Endothelial cell of umbilical vein (primary cell): ENCODE measurements at regions not wholly inside any gene's neighbourhood (a gene's known extent, or its start where the extent isn't known, plus 50 kb on each side); places are given as distances from the start of the nearest gene placed in this dataset.

Experiments used
- BruUV-seq: library from RNA; stranded (reverse); fragments of 400-500 nt; replicated peaks from 2 replicates; lab custom pipeline; 2021; lab: Mats Ljungman, UMichigan
- CTCF ChIA-PET: fragments of 300-600, 350-600 bp; sonication (Branson Sonifier 250); formaldehyde crosslinking; loops from one replicate; lab custom pipeline; 2021; ENCODE audit warnings: antibody characterized with exemption, inconsistent platforms; lab: Charles Lee
- POLR2A ChIA-PET: fragments of 300-600, 350-600 bp; sonication (Branson Sonifier 250); formaldehyde crosslinking; loops from one replicate; lab custom pipeline; 2021; ENCODE audit warnings: antibody characterized with exemption, inconsistent platforms; lab: Charles Lee
- DNase-seq: peaks from one replicate; pipeline ENCODE4 v3.0.0-alpha.2; 2011; ENCODE audit warnings: low read depth, low spot score
- FAIRE-seq: peaks from 2 replicates; lab custom pipeline; 2011; peaks lifted over from hg19 to GRCh38; lab: Jason Lieb, UNC
- H2AFZ ChIP-seq: 2 replicates; pipeline ENCODE4 v1.6.0; 2012; ENCODE audit warnings: low read depth, low read length, control low read depth, inconsistent platforms
- H3K27ac ChIP-seq: 2 replicates; pipeline ENCODE4 v1.5.1; 2011; ENCODE audit warnings: low read depth, mild to moderate bottlenecking, control low read depth, low read length, moderate library complexity; ENCODE audit not compliant: insufficient read depth
- H3K27me3 ChIP-seq, 2 experiments: 2 replicates each; pipeline versions ENCODE4 v1.6.0 to v1.6.1; 2011; ENCODE audit warnings: low read length in 2 of 2, mixed read lengths in 1 of 2; ENCODE audit not compliant: control insufficient read depth in 2 of 2, insufficient read depth in 2 of 2
- H3K36me3 ChIP-seq, 2 experiments: 2 replicates in 1 of 2; 3 replicates in 1 of 2; pipeline ENCODE4 v1.5.1; 2011; ENCODE audit warnings: low read length in 2 of 2, mild to moderate bottlenecking in 1 of 2, moderate library complexity in 1 of 2; ENCODE audit not compliant: control insufficient read depth in 2 of 2, insufficient read depth in 2 of 2; ENCODE audit errors: extremely low read depth in 1 of 2
- H3K4me1 ChIP-seq: 3 replicates; pipeline ENCODE4 v1.5.1; 2011; ENCODE audit warnings: mild to moderate bottlenecking, low read length; ENCODE audit not compliant: control insufficient read depth, insufficient read depth; ENCODE audit errors: extremely low read depth
- H3K4me2 ChIP-seq: 2 replicates; pipeline ENCODE4 v1.6.1; 2011; ENCODE audit warnings: low read length, control low read depth, mixed read lengths; ENCODE audit not compliant: insufficient read depth
- H3K4me3 ChIP-seq, 3 experiments: fragments of 200-600 bp in 1 of 3; sonication (generic), shearing (Covaris generic) in 1 of 3; replicated peaks in 1 of 3; 2 replicates each; pipeline ENCODE4 v1.5.1; 2011 to 2016; ENCODE audit warnings: control low read depth in 3 of 3, low read length in 3 of 3, mild to moderate bottlenecking in 2 of 3, inconsistent platforms in 1 of 3, low read depth in 1 of 3, moderate library complexity in 1 of 3; ENCODE audit not compliant: insufficient read depth in 1 of 3
- H3K79me2 ChIP-seq: 2 replicates; pipeline ENCODE4 v1.6.0; 2012; ENCODE audit warnings: low read length, inconsistent platforms; ENCODE audit not compliant: control insufficient read depth, insufficient read depth
- H3K9ac ChIP-seq: replicated peaks from 2 replicates; pipeline ENCODE3; 2011; ENCODE audit warnings: low read length, control low read depth; ENCODE audit not compliant: insufficient read depth; ENCODE audit errors: extremely low read depth
- H3K9me1 ChIP-seq: replicated peaks from 3 replicates; pipeline ENCODE4 v1.6.0; 2011; ENCODE audit warnings: mild to moderate bottlenecking, low read length; ENCODE audit not compliant: control insufficient read depth, insufficient read depth; ENCODE audit errors: extremely low read depth
- H3K9me3 ChIP-seq: replicated peaks from 2 replicates; pipeline ENCODE4 v1.5.1; 2012; ENCODE audit warnings: low read length, inconsistent platforms; ENCODE audit not compliant: control insufficient read depth, insufficient read depth
- H4K20me1 ChIP-seq: replicated peaks from 2 replicates; pipeline ENCODE3; 2011; ENCODE audit warnings: mild to moderate bottlenecking, low read length; ENCODE audit not compliant: control insufficient read depth, insufficient read depth; ENCODE audit errors: extremely low read depth
- CTCF ChIP-seq, 2 donors: IDR thresholded peaks; 1 replicate in 1 of 2; 2 replicates in 1 of 2; pipeline ENCODE4 v1.5.1; 2011; ENCODE audit warnings: low read length in 2 of 2, mild to moderate bottlenecking in 2 of 2, moderate library complexity in 2 of 2, control low read depth in 1 of 2, inconsistent platforms in 1 of 2, low read depth in 1 of 2; ENCODE audit not compliant: insufficient read depth in 1 of 2; ENCODE audit errors: extremely low read depth in 1 of 2
- EZH2 ChIP-seq: IDR thresholded peaks from 2 replicates; pipeline ENCODE4 v1.6.1; 2012; ENCODE audit warnings: borderline replicate concordance, low read depth, mild to moderate bottlenecking, moderate library complexity, low read length, inconsistent platforms; ENCODE audit not compliant: severe bottlenecking
- FOS ChIP-seq: IDR thresholded peaks from 2 replicates; pipeline ENCODE4 v1.6.1; 2011; ENCODE audit warnings: mild to moderate bottlenecking, low read length, moderate library complexity, borderline replicate concordance; ENCODE audit not compliant: insufficient read depth
- GATA2 ChIP-seq: IDR thresholded peaks from 2 replicates; pipeline ENCODE4 v1.7.0; 2011; ENCODE audit warnings: low read depth, mild to moderate bottlenecking, moderate library complexity, mixed read lengths, low read length; ENCODE audit not compliant: insufficient read length, insufficient read depth
- JUN ChIP-seq: IDR thresholded peaks from 2 replicates; pipeline ENCODE4 v1.6.1; 2011; ENCODE audit warnings: borderline replicate concordance, low read depth; ENCODE audit not compliant: insufficient read length, insufficient read depth
- MAX ChIP-seq: IDR thresholded peaks from 2 replicates; pipeline ENCODE4 v1.6.1; 2011; ENCODE audit not compliant: insufficient read depth, insufficient read length
- MYC ChIP-seq: IDR thresholded peaks from one replicate; pipeline ENCODE4 v1.6.1; 2011; ENCODE audit warnings: mild to moderate bottlenecking, low read depth, low read length
- POLR2A ChIP-seq: IDR thresholded peaks from 2 replicates; pipeline ENCODE4 v1.6.1; 2012; ENCODE audit warnings: low read depth, mild to moderate bottlenecking, control low read depth, low read length
- POLR2AphosphoS5 ChIP-seq: IDR thresholded peaks from 2 replicates; pipeline ENCODE4 v1.6.1; 2012; ENCODE audit warnings: low read depth, mild to moderate bottlenecking, control low read depth, low read length, moderate library complexity; ENCODE audit not compliant: insufficient read depth
- dilution Hi-C: fragments of 300-500 bp; cut with MboI; formaldehyde crosslinking; loops from one replicate; pipeline ENCODE4 v1.15.0; 2019; ENCODE audit warnings: low sequenced_read_pairs; ENCODE audit not compliant: extremely low pct_ligation_motif_present
- intact Hi-C: fragments of 100-400 bp; cut with micrococcal nuclease; formaldehyde crosslinking; loops from one replicate; pipeline ENCODE4 v1.10.0; 2022

GRCh38 chr2:17276220-17276619 lies 242.0 kb downstream of the RAD51AP2 start:
- dilution Hi-C loops (no loop called here), intact Hi-C loops (no loop called here)
- Histone ChIP-seq H3K4me3 (no peak overlapping the region), H2AFZ (no peak overlapping the region), H3K27me3 (no peaks in the 10 kb centered on the region), H3K9ac (no peak overlapping the region), H3K79me2 (no peaks in the 10 kb centered on the region), H3K9me3 (no peaks in the 10 kb centered on the region), H3K4me1 (no peaks in the 10 kb centered on the region), H4K20me1 (no peaks in the 10 kb centered on the region), H3K27ac (no peak overlapping the region), H3K4me2 (no peak overlapping the region), H3K36me3 (no peaks in the 10 kb centered on the region), H3K9me1 (no peaks in the 10 kb centered on the region)
- ChIA-PET POLR2A (no interaction called here), CTCF (no interaction called here)
- DNase-seq = no peak
- FAIRE-seq = no peak
- BruUV-seq = no TSS peak
- TF ChIP-seq POLR2A (no peak), POLR2AphosphoS5 (no peak), FOS (no peak)

GRCh38 chr2:17272652-17273525 lies 245.4 kb downstream of the RAD51AP2 start:
- H3K27me3 ChIP-seq = no peaks in the 10 kb centered on the region
- intact Hi-C loops (no loop called here), dilution Hi-C loops (no loop called here)
- no peaks in the 10 kb centered on the region for H3K4me1 ChIP-seq
- no peak for DNase-seq
- ChIA-PET CTCF (no interaction called here), POLR2A (no interaction called here)
- H3K36me3 ChIP-seq = no peaks in the 10 kb centered on the region
- no peaks in the 10 kb centered on the region for H3K9me1 ChIP-seq
- H3K79me2 ChIP-seq = no peaks in the 10 kb centered on the region
- no peaks in the 10 kb centered on the region for H3K9me3 ChIP-seq
- no TSS peak for BruUV-seq
- H3K9ac ChIP-seq = no peak overlapping the region
- FAIRE-seq = no peak
- H2AFZ ChIP-seq = no peak overlapping the region
- H4K20me1 ChIP-seq = no peaks in the 10 kb centered on the region
- no peak overlapping the region for H3K4me3 ChIP-seq
- TF ChIP-seq GATA2 (no peak), FOS (no peak), POLR2A (no peak), MYC (no peak), EZH2 (no peak), POLR2AphosphoS5 (no peak), CTCF (IDR thresholded peaks at IDR 0.05; ENCODE audit: extremely low read depth in 1 of 2, insufficient read depth in 1 of 2, low read depth in 1 of 2, low read length in 2 of 2) (no peak), MAX (no peak), JUN (no peak)
- H3K4me2 ChIP-seq = no peak overlapping the region
- H3K27ac ChIP-seq = no peak overlapping the region
